ENCODE measurements at regions not wholly inside any gene's neighbourhood (a gene's known extent, or its start where the extent isn't known, plus 50 kb on each side); places are given as distances from the start of the nearest gene placed in this dataset.

DNA sequence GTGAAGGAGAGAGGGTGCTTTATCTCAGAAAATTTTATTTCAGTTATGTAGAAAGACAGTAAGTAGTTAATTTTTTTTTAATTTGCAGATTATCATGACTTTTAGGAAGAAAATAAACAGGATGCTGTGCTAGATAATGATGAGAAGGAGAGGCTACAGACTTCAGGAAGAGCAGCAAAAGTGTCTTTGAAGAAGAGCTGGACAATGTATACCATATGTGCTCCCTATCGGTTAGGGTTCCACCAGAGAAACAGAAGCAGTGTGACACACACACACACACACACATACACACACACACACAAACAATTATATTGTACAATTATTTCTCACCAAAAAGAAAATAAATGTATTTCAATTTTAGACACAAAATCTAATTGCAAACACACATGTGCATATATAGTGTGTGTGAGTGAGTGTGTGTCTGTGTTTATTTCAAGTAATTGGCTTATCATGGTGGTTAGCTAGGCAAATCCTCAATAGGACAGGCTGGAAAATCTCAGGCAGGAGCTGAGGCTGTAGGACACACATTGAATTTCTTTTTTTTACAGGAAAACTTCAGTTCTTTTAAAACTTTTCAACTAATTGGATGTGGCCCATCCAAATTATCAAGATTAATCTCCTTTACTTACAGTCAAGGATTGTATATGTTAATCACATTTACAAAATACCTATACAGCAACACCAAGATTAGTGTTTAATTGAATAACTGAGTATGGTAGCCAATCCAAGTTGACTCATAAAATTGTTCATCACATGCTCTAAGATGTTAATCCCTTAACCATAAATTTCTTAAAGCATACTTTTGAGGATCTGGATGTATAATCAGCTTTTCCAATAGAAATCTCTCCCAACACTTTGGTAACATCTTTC, 235.8 kb upstream of the DCN start:
- no peak for DNase-seq

DNA sequence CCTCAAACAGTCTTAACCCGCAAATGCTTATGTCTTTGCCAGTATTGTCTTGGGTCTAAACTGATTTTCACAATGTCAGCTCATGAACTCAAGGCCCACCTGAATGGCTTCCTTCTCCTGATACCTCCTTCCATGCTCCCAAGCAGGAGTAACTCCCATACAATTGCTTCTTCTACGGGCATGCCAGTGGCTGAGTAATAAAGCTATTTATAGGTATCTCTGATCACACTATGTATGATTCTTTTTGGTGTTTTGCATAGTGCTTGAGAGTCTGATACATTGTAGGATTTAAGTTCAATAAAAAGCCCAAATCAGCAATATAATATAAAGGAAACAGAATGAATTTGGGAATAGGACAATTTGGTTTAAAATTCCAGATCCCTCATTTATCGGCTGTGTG, 235.0 kb upstream of the DCN start:
- no peak for DNase-seq

DNA sequence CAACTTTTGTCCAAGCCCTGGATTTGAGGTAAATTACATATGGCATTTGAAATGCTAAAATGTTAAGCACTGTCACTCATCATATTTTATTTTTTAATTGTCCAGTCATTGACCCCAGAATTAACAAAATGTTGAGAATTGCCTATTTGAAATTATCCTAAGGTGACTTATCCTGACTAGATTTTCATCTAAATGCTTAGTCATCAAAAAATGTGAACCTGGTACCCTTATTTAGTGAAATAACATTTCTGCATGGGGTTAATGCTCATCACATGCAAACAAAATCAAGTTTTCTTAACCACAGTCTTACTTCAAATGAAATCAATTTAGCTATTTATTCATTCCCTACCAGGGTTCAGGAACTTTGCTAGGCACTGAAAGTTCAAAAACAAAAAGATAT, 232.0 kb upstream of the DCN start:
- no peak for DNase-seq

DNA sequence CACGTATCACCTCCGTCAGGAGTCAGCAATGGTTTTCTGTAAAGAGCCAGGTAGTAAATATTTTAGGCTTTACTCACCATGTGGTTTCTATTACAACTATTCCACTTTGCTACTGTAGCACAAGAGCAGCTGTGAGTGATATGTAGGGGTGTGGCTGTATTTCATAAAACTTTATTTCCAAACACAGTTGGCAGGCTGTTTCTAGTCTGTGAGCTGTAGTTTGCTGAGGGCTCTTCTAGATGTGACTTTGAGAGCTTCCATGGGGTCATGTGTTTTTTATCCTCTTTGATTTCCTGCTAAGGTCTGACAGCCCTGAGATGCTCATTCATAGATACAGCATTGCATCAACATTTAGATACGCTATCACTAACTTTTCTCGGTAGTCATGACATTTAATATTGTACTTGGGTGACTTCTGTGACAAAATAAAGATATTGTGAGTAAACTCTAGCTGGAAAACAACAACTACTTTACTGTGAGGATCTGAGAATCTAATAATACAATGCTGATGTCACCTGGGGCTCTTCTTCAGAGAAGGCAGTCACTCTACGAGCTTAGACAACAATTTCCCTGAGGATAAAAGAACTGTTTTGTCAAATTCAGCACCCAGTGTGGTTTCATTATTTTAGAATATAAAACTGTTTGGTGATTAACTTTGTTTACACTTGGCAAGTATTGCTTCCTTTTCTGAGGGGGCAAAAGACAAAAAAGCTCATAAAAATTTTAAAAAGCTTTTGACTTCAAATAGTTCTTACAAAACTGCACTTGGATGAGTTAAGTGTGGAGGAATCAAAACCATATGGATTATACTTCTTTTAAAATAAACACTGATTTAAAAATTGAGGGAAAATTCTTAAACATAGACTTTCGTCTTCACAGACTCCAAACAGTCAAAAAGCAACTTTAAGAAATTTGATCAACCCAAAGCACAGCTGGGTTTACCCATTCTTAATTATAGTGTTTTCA, 231.2 kb upstream of the DCN start:
- DNase-seq = no peak

DNA sequence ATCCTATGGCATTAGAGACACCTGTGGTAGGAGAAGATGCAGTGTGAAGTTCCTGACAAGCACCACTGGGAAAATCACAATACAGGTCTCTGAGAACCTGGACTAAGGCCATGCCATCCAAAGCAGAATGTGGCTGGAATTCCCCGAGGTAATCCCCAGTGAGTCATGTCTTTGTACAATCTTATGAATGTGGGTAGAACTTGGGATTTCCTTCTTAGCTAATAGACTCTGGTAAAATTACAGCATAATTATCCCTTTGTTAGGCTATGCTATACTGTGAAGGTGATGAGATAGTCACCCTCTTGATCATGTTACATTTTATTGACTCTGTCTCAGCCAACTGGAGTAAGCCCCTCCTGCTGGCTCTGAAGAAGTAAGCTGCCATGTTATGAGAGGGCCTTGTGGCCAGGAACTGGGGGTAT, 224.3 kb upstream of the DCN start:
- no peak for DNase-seq

DNA sequence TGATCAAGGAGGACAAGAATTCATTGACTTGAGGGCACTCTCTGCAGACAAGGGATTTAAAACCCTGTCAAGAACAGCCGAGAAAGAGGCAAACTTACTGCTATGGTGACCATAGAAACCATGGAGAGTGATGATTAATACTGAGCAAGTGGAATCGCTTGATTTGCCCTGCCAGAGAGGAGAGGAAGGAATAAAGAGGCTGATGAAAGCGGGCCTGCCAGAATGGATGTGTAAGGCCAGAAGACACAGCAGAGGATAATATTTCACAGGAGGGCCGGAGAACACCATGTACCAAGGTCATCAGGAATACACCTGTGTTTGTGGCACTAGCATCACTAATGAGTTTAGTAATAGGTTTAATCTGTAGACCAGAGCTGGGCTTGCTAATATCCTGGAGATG, 221.8 kb upstream of the DCN start:
- no peak for DNase-seq

DNA sequence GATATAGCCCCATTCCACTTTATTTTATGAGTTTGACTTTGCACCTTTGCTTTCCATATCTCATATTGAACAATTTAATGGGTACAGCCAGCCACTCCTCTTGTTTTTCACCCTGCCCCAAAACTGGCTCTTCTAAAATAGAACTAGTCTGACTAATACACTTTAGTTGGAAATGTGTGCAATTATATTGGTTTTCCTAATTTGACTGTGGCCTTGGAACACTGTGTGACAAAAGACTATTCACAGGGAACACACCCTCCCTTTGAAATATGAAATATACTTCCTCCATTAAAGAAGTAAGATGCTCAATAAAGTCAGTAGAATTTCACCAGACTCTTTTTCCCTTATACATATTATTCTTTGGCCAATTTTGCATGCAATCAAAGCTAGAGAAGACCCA, 218.6 kb upstream of the DCN start:
- DNase-seq = no peak

DNA sequence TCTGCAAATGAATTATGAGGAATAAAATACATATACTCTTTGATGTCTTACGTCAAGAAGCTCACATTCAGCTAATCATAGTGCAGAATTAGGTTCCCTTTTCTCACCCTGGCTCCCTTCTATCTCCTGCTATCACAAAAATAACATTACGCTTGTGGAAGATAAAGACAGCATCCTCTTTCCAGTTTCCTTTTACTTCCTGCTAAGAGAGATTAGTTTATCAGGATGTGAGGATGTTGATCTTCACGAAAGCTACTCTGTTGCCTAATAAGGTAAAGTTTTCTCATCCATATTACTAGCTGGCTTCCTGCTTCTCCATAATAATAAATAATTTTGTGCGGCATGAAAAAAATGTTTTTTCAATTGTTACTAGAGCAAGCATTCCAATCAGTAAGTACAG, 217.7 kb upstream of the DCN start:
- no peak for DNase-seq

DNA sequence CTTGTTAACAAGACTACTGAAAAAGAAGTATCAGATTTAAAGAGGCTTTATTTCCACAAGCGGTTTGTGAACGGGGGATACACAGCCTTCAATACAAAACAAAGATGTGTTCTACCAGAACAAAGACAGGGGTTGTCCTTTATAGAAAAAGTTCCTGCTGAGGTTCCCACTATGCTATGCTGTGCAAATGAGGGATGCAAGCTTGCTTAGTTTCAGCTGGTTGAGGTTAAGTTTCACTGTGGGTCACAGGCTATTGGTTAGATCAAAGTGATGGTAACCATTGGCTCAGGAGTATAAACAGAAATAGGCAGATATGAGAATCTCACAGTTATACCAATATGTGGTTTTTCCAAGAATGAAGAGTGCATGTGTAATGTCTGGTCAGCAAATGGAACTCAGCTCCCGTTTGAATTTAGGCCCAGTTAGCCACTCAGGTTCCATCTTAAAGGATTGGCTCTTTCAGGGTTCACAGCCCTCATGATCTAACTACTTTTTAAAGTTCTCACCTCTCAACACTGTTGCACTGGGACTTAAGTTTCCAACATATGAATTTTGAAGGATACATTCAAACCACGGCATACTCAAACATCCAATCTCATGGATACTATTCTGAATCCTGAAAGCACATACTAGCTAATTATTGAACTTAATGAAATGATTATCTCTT, 215.4 kb upstream of the DCN start:
- DNase-seq = no peak

DNA sequence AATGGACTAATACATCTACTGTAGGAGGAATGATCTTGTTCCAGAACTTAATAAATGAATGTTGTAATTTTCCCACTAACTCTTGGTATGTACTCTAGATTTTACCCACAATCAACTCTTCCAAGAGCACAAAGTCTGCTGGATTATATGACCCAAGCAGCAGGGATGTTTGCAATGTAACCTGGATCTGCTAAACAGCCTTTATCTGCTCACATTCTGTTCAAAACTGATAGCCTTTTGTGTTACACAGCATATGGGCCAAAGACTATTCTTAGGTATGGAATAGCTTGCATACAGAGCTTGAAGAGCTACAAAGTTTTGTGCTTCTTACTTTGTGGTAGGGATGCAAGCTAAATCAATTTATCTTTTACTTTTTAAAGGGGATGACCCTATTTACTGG, 213.7 kb upstream of the DCN start:
- no peak for DNase-seq

DNA sequence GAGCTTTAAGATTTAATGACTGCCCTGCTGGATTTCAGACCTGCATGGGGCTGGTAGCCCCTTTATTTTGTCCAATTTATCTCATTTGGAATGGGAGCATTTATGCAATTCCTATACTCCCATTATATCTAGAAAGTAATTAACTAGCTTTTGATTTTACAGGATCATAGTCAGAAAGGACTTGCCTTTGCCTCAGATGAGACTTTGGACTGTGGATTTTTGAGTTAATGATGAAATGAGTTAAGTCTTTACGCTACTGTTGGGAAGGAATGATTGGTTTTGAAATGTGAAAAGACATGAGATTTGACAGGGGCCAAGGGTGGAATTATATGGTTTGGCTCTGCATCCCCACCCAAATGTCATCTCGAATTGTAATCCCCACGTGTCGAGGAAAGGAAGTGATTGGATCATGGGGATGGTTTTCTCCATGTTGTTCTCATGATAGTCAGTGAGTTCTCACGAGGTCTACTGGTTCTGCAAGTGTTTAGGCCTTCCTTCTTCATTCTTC, 213.1 kb upstream of the DCN start:
- no peak for DNase-seq

DNA sequence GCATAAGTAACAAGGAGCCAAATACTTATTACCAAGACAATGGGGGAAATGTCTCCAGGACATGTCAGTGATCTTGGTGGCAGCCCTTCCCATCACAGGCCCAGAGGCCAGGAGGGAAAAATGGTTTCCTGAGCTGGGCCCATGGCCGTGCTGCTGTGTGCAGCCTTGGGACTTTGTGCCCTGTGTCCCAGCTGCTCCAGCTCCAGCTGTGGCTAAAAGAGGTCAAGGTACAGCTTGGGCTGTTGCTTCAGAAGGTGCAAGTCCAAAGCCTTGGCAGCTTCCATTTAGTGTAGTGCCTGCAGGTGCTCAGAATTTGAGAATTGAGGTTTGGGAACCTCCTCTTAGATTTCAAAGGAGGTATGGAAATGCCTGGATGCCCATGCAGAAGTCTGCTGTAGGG, 212.3 kb upstream of the DCN start:
- DNase-seq = no peak

DNA sequence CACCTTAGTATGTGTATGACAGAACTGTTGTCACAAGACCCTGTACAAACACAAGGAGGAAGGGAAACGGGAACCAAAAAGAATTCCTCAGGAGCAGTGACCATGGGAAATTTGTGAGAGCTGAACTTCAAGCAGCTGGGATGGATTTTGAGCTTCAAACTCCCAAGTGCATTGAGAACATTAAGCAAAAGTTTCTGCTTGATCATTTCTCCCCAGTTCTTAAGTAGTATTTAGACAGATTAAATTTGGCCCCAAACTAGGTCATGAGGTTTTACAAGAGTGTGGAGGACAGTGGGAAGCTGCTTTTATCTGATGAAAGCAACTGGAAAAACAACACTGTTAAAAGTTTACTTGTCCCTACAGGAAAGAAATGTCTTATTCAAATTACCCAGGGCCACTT, 206.0 kb upstream of the DCN start:
- DNase-seq = no peak

DNA sequence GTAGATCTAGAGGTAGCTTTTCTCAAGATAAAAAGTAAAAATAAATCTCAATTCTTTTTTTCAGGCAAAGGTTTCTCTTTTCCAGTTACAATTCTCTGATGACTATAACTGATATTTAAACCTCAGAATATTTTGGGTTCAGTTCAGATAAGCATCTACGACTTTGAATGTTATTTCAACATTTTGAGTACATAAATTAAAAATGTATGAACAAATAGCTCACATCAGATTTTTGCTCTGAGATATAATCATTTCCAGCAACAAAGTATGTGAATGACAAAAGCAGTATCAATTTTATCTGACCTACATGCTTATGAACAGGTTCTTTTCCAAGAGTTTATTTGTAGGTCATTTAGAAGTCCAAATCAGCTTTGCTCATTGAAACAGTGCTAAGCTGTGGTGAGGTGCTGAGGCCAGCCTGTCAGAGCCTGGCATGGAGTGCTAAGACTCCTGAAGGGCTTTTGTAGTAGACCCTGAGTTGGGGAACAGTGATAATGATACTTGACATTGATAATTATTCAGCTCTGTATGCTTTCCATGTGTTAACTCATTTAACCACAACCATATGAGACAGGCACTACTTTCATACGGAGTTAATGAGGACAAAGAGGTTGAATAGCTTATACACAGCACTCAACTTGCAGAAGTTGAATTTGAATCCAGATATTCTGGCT, 205.0 kb upstream of the DCN start:
- DNase-seq = no peak

DNA sequence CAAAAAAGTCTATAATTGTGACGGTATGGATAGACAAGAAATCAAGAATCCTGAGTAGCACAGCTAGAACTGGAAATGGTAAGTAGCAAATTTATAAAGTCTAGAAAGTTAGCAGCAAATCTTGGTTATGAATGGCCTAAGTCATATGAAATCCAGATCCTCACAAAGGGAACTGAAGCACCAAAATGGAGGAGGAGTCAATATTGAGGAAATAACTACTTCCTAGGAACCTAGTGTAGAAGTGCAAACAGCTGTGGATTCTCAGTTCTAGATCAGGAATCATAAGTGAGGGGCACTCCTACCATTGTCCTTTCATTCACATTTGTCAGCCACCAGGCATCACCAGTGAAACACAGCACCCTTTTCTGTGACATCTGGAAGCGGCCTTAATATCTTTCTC, 202.2 kb upstream of the DCN start:
- DNase-seq = no peak

DNA sequence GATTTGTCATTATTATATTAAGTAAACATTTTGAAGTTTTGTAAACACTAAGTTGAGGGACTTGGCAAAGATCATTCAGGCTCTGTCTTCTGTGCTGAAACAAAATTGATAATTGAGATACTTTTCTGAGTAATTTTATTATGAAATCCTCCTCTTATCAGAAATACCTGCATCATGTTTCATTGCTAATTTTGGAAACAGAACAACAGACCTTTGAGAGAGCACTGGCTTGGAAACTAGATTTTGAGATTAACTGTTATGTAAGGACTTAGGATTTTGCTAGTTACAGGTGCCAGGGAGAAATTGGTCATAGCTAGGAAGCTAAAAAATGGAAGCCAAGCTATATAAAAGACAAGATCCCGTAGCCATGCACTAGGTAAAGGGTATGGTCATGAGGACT, 201.7 kb upstream of the DCN start:
- no peak for DNase-seq

DNA sequence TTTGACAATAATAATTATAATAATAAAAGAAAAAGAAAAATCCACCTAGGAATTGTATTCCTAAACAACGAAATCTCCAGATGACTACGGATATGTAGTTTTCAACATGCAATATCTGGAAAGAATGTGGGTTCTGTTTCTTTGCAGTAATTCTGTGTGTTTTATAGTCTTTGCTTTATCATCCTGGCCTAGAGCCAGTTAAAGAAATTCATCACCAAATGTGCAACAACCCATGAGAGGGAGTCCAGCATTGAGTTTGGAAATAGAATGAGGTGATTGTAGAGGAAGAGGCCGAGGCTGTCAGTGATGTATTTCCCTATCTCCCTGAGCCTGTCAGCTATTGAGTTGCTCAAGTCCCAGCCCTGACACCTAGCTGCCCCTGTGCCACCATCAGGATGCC, 200.5 kb upstream of the DCN start:
- DNase-seq = no peak

DNA sequence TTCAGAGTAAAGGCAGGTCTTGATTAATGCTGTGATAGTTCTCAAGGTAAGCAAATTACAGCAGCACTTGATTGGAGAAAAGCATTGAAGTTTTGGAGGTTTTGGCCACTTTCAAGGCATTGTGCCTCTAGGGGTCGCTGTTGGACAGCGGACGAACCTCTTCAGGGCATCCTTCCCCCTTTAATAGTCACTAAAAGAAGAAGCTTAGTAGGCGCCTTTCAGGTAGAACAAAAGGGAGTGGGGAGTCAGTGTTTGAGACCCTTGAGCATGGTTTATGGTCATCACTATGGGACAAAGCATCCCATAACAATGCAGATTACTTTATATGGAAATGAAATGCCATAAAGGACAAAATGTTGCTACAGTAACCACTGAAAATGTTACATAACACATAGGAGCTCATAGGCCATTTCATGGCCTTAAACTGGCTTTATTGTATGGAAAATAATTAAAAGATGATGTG, 199.5 kb upstream of the DCN start:
- peak; percentile 41 to 55 for DNase-seq

DNA sequence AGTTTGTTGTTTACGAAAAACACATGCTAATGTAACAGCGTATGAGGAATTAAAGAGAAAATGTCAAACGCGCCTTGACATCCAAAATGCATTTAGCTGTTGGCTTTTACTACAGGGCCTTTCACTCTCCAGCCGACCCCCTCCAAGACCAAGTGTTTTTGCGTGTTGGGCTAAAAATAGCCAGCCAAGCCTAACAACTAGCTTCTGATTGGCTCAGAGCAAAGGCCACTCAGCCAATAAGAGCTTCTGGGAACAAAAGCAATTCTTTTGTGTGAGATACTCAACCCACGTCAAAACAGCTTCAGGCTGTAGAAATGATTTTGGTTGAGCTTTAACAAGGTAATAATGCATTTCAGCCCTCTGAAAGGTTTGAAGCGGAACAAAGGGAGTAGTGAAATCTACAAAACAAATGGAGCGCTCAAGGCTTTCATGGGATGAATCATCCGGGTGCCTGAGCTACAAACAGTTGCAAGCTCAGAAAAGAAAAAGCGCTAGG, 198.7 kb upstream of the DCN start:
- DNase-seq = no peak

DNA sequence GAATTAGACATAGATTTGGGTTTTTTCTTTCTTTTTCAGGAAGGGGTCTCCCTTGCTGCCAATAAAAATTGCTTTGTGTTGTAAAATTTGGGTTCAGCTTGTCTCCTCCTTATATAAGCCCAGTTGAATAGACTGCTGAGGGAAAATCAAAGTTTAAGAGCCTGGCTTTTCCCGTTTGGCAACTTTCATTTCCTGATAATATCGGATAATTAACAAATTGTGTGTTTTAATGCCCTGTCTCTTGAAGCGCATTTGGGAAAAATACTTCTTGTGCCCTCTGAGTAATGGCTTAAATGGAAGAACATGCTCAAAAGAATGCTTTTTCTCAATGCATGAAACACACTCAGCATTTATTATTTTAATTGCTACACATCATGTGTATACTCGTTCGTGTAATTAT, 198.0 kb upstream of the DCN start:
- DNase-seq = no peak

DNA sequence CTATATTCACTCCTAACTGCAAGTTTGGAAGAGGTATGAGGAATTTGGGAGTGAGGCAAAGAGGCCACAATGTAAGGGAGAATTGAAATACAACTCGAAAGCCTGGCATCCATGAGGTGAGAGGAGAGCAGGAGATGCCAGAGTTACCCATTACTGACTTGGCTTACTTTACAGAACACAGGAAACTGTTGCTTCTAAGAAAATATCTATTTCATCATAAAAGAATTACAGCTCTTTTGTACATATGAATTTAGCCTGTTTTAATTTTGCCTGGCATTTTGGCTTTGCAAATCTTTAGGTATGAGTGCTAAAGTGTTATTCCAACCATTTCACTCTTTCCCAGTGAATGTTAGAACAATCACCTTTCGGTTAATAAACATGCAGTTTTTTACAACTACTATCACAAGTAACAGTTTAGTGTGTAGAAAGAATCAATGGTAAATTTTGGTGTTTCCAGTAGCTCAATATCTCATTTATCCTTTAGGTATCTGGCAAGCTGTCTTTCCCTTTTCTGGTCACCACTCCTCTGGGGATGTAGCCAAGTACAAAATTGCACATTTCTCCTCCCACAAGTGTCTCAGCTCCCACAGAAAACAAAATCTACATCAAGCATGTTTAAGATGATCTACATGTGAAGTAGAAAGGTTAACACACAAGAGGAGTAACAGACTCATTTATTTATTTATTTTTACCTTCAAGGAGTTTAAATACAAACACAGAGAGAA, 196.6 kb upstream of the DCN start:
- DNase-seq = no peak

DNA sequence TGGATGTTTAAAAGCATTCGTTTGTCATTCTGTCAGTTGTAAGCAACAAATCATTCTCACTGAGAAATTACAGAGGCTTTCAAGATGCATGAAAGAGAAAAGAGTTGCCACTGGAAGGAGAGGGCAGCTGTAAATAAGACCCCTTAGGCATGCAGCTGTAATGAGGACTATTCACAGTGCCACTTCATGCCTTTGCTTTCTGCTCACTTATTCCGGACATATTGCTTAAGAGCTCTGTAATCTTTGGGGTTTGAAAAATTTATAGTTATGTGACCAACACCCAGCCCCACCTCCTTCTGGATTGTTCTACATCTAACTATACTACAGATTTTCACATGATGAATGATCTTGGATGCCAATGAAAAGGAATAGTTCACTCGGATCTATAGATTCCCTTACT, 194.8 kb upstream of the DCN start:
- DNase-seq = no peak

All from AML-193 (cell line).